GM12865 (cell line): ENCODE measurements at regions not wholly inside any gene's neighbourhood (a gene's known extent, or its start where the extent isn't known, plus 50 kb on each side); places are given as distances from the start of the nearest gene placed in this dataset.

Experiments used
- DNase-seq: peaks from one replicate; pipeline ENCODE4 v3.0.0; 2010; ENCODE audit warnings: low read depth
- H3K4me3 ChIP-seq: 2 replicates; pipeline ENCODE4 v1.5.1; 2011; ENCODE audit warnings: mild to moderate bottlenecking, low read depth, low read length, control low read depth
- CTCF ChIP-seq: IDR thresholded peaks from 2 replicates; pipeline ENCODE4 v1.5.1; 2011; ENCODE audit warnings: low read length, control low read depth, low read depth, inconsistent platforms; ENCODE audit not compliant: insufficient read depth; ENCODE audit errors: missing control alignments

GRCh38 chr2:52510432-52510831, 1257.2 kb upstream of the CHAC2 start:
- no peak for TF ChIP-seq CTCF
- DNase-seq: no peak
- no peak overlapping the region for H3K4me3 ChIP-seq

GRCh38 chr2:52502476-52502860, 1265.1 kb upstream of the CHAC2 start:
- TF ChIP-seq CTCF: no peak

GRCh38 chr2:52501715-52502475, 1265.7 kb upstream of the CHAC2 start:
- H3K4me3 ChIP-seq: no peak overlapping the region
- TF ChIP-seq CTCF: no peak
- DNase-seq: no peak

More at GRCh38 chr2:52502476-52502860, 1265.1 kb upstream of the CHAC2 start:
- no peak overlapping the region for H3K4me3 ChIP-seq
- DNase-seq: no peak

GRCh38 chr2:52500561-52500960, 1267.0 kb upstream of the CHAC2 start:
- no peak for DNase-seq
- no peak for TF ChIP-seq CTCF
- no peak overlapping the region for H3K4me3 ChIP-seq

- no peak overlapping the region for H3K4me3 ChIP-seq
- DNase-seq: no peak
- no peak for TF ChIP-seq CTCF
Observed at GRCh38 chr2:52498077-52498750, 1269.4 kb upstream of the CHAC2 start.

- H3K4me3 ChIP-seq: no peak overlapping the region
- TF ChIP-seq CTCF: no peak
- no peak for DNase-seq
Observed at GRCh38 chr2:52495816-52496215, 1271.8 kb upstream of the CHAC2 start.
